ENCODE measurements at regions not wholly inside any gene's neighbourhood (a gene's known extent, or its start where the extent isn't known, plus 50 kb on each side); places are given as distances from the start of the nearest gene placed in this dataset.

GRCh38 chr10:8908013-8908412 is 853.5 kb downstream of the GATA3 start:
- DNase-seq (ENCODE audit: low read depth), result no peak

- no peak for DNase-seq (ENCODE audit: low read depth)
Measured at GRCh38 chr10:8910314-8910713, 855.8 kb downstream of the GATA3 start.

DNA sequence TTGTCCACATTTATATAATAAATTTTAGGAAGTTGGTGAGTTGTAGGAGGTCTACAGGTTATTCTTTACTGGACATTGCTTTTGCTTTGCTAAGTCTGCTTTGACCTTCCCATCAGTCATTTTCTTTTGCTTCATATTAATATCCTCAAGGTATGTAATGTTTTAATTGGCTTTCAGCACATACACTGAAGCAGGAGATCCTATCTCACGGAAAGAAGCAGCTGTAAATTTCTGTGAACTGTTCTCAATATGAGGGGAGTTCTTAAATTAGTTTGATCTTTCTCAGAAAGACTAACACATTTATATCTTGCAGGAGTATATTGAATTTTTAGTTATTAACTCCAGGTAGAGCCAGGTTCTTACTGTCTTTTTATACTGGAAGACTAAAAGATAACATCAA is 856.5 kb downstream of the GATA3 start:
- no peak for DNase-seq (ENCODE audit: low read depth)

DNA sequence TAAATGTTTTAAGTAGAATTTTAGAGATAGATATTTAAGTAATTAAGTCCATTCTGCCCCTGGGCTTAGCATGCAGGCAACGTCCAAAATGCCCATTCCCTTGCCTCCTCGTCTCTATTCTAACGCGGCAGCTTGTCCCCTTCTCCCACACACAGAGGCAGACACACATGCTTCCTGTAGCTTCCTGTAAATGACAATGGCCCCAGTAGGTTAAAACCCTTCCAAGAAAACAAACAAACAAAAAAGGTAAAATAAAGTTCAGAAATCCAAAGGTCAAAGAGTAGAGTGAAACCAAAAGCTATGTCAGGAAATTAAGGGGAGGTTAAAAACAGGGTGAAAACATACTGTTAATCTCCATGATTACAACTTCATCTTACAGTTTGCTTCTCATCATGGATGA is 857.6 kb downstream of the GATA3 start:
- no peak for DNase-seq (ENCODE audit: low read depth)

DNA sequence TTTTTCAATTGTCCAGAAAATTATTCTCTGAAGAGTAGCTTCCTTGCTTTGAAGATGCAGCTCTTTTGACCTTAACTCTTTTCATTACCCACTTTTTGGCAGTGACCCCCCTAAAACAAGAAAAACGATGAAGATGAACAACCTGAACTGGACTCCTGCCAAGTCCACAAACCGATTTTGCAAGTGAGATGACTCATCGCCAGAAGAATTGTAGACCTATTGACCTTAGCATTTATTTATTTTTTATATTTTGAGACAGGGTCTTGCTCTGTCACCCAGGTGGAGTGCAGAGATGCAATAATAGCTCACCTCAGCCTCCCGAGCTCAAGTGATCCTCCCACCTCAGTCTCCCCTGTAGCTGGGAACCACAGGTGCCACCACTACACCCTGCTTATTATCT is 859.2 kb downstream of the GATA3 start:
- DNase-seq (ENCODE audit: low read depth), result peak; percentile 0

GRCh38 chr10:8919280-8919679 is 864.8 kb downstream of the GATA3 start:
- DNase-seq (ENCODE audit: low read depth), result no peak

- DNase-seq (ENCODE audit: low read depth), result no peak
Measured at GRCh38 chr10:8921568-8921967, 867.1 kb downstream of the GATA3 start.

DNA sequence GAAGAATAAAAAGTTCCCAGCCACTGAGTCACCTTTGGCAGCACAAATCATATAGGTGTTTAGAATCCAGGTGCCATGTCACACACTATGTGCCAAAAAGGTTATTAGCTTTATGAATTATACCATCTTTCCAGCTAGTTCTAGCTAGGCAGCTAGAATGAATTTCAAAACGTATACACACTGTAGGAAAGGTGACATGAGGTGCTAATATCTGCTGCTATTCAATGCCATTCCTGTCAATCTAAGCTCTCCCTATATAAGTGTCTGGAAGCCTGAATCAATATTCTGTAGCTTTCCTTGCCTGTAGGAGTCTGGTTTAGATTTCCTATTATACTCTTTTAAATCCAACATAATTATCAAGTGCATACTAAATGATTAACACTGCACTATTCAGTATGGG is 868.6 kb downstream of the GATA3 start:
- DNase-seq (ENCODE audit: low read depth), result no peak

DNA sequence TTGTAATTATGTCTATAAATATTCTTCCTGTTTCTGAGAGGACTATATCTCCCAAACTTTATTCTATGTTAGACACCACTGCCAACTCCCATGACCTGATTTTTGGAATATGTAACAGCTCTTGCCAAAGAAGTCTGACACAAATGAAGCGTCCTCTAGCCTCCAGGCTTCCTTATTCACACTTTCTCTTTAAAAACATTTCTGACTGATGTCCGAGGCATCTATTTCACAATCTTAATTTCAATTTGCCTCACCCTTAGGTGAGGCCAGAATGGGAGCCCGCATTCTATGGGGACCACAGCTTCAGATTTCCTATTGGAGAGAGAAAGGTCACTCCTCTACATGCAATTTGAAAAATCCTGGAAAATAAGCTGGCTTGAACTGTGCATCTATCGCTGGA is 873.2 kb downstream of the GATA3 start:
- DNase-seq (ENCODE audit: low read depth), result no peak

DNA sequence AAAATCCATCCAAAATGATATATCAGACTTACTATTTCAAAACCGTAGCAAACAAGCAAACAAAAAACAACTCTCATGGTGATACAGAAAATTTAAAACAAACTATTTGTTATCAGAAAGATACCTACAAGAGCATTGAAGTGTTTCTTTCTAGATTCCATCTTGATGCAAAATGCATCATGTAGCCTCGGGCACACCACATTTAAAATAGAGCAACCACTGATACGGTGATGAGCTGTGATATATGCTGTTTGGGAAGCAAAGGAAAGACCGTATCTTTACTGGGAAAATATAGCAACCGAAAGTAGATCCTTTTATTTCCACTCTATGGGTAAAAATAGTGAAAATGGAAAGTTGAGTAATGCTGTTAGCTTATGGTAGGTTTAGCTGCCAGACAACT is 892.0 kb downstream of the GATA3 start:
- no peak for DNase-seq (ENCODE audit: low read depth)

DNA sequence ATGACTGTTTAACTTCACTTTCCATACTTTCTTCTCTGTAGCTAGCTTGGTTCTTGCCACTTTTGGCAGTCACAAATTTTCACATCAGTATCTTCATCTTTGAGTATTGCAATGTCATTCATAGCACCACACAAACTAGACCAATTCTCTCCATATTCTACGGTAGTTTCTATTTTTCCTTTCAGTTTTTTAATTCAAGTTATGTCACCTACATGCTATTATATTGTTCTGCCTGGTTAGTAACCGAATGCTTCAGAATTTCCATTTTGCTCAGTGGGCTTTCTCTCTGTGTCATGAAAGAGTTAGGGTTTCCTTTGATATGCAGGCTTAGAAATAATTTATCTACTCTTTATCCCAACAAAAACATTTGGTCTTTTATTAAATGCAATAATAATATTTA is 896.5 kb downstream of the GATA3 start:
- DNase-seq (ENCODE audit: low read depth), result no peak

DNA sequence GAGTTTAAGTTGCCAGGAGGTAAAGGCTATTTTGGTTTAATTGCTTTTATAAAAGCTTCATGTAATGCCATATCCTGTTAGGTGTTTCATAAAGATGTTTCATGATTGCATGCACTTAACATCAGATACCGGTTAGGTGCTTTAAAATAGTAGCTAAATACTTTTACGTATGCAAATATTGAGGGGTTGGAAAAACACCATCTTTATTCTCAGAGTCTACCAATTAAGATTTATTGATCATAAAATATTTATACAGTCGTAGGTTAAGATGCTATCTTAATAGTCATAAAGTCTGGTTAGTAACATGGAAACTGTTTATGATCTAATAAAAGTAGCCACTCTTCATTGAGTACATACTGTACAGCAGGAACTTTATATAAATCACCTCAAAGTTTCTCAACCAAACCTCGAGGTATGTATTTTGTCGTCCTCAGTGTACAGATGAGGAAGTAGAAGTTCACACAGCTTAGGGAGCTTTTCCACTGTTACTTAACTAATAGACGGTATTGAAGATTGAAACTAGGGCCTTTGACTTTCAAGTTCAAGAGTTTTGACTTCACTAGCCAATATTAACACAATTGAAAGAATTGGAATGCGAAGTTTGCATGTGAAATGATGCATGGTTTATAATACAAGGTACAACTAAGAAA is 897.1 kb downstream of the GATA3 start:
- DNase-seq (ENCODE audit: low read depth), result no peak

DNA sequence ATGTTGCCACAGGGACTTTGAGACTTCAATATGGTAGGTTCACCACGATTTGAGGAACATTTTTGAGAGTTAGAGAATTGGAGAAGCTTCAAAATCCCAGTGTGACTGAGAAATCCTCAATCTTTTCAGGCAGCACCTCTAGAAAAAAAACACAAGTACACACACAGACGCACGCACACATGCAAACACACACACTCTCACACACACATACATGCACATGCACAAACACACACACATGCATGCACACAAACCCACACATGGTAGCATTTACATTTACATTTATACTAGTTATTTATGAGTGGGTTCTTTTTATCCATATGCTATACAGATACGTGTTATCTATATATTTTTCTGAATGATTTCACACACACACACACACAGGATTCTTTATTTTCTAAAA is 901.9 kb downstream of the GATA3 start:
- DNase-seq (ENCODE audit: low read depth), result no peak

GRCh38 chr10:8962249-8962648 is 907.8 kb downstream of the GATA3 start:
- DNase-seq (ENCODE audit: low read depth), result no peak

DNA sequence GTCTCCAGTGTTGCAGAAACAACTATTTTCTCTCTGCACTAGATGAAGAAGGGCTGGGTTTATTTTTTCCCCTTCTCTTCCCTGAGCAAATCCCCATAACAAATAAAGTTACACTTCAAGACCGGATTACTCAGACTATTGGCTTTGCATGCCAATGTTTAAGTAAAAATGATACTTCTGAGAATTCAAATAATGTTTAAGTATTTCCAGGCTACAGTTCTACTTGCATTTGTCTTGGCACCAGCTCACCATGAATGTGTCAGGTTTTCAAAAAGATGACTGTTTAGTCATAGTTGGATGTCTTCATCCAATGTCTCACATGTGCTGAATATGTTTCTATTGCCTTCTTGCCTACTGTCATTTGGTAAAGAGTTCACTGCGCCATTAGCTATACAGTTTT is 912.6 kb downstream of the GATA3 start:
- DNase-seq (ENCODE audit: low read depth), result no peak

DNA sequence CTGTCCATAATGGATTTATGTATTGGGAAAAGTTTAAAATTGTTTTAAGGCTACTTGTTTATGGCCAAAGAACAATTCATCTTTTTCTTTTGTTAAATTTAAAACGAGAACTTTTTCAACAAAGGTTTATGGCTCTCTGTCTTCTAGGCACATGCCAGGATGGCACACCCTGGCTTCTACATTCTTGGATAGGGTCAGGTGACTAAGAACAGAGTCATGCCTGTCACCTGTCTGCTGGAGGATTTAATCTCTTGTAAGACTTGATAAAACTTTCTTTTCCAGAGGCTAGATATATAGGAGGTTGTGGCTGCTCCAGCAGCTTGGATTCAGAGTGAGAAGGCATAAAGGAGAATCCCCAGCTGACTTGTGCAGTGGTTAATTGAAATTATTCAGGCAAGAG is 915.4 kb downstream of the GATA3 start:
- DNase-seq (ENCODE audit: low read depth), result no peak

DNA sequence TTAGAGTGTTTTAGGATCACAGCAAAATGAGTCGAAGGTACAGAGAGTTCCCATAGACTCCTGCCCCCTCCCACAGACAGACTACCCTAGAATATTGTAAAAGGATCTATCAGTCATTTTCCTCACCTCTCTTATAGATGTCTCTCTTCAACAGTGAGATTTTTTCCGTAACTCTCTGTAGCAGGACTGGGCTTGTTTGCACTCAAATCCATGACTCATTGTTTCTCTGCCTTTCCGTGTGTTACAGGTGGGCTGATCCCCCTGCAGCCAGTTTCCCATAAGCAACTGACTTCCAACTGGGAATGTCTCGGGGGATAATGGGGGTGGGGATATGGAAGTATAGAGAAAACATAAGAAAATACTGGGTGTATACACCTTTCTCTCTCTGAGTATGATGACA is 921.0 kb downstream of the GATA3 start:
- DNase-seq (ENCODE audit: low read depth), result no peak

GRCh38 chr10:8978100-8978499 is 923.6 kb downstream of the GATA3 start:
- DNase-seq (ENCODE audit: low read depth), result no peak

DNA sequence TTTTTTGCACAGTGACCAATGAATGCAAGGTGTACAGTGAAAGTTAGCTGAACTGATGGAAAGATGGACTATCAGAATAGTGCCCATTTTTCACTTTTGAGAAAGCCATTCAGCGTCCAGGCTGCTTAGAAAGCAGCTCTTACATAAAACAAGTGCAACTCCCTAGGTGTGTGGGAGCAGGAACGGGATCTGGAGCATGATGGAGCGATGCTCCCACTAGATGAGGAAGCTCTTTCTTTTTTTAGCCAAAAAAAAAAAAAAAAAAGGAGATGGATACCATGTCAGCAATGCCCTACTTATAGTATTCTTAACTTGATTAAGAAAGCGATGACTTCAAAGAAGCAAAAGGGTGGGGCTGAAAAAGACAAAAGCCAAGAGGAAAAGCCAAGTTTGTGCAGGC is 925.5 kb downstream of the GATA3 start:
- no peak for DNase-seq (ENCODE audit: low read depth)

- DNase-seq (ENCODE audit: low read depth), result no peak
Measured at GRCh38 chr10:8981277-8981676, 926.8 kb downstream of the GATA3 start.

- DNase-seq (ENCODE audit: low read depth), result no peak
Measured at GRCh38 chr10:8985651-8986050, 931.2 kb downstream of the GATA3 start.

GRCh38 chr10:8986975-8987374 is 932.5 kb downstream of the GATA3 start:
- DNase-seq (ENCODE audit: low read depth), result no peak

DNA sequence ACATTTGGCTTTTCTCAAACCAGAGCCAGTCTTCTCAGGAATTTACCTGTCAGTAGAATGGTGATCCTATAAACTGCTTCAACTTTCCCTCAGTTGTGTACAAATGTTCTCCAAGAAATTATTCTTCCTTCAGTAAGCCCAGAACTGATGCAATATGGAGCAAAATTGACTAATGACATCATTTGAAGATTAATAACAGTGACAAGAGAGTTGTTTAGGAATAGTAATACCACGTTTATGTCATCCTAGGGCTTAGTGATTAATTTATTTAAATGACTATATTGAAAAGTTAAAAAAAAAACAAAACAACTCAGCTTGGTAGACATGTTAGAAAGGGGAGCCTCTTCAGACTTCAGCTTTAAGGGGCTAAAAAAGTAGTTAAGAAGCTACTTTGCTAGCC is 933.2 kb downstream of the GATA3 start:
- no peak for DNase-seq (ENCODE audit: low read depth)

DNA sequence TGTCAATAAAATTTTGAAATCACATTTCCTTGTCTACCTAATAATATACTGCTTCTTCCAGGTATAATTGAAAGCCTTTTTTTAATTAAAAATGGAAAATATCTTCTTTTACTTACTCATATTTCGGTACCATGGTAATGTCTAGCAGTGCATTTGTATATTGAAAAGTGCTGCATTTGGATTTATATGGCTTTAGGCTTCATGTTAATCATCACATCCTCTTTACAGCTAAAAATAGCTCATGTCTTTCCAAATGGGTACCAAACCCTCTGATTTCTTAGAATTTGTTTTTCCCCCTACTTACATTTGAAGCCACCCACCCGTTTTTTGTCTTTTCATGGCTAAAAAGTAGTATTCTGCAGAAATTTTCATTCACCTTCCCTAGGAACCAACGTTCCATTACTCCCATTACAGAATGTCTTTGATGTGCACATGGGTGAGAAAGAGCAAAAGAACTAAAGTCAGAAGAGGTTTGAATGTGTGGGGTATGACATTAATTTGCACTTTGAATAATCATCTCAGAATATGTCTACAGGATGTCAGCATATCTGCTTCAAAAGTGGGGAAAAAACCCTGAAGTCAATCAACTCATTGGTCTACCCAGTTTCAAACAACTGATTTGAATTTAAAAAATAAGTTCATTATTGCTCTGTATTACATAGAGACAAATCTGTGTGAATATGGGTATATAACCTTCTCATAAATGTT is 935.9 kb downstream of the GATA3 start:
- DNase-seq (ENCODE audit: low read depth), result no peak

All from ELR (cell line).